GM23248 (cell line): ENCODE measurements at regions not wholly inside any gene's neighbourhood (a gene's known extent, or its start where the extent isn't known, plus 50 kb on each side); places are given as distances from the start of the nearest gene placed in this dataset.
A peak's percentile ranks its signal among the peaks of the same experiment; 100 is the strongest.

Source experiments
- DNase-seq: peaks from one replicate; pipeline ENCODE4 v3.0.0-alpha.2; 2015
- H2AFZ ChIP-seq: fragments of 200-600 bp; sonication (generic); 2 replicates; pipeline ENCODE4 v1.6.1; 2016; ENCODE audit warnings: antibody characterized with exemption
- H3F3A ChIP-seq: fragments of 200-600 bp; sonication (generic); 2 replicates; pipeline ENCODE4 v1.6.1; 2016; ENCODE audit warnings: mild to moderate bottlenecking, antibody characterized with exemption, mixed run types; ENCODE audit not compliant: insufficient read depth
- H3K27ac ChIP-seq: fragments of 200-600 bp; sonication (generic); 2 replicates; pipeline ENCODE4 v1.5.1; 2016; ENCODE audit warnings: mild to moderate bottlenecking
- H3K27me3 ChIP-seq: fragments of 200-600 bp; sonication (generic); replicated peaks from 2 replicates; pipeline ENCODE4 v1.6.1; 2016; ENCODE audit warnings: mild to moderate bottlenecking; ENCODE audit not compliant: insufficient read depth
- H3K36me3 ChIP-seq: fragments of 200-600 bp; sonication (generic); 2 replicates; pipeline ENCODE4 v1.6.1; 2016; ENCODE audit warnings: low read depth, mild to moderate bottlenecking
- H3K4me1 ChIP-seq: fragments of 200-600 bp; sonication (generic); 2 replicates; pipeline ENCODE4 v1.6.1; 2016; ENCODE audit warnings: mild to moderate bottlenecking; ENCODE audit not compliant: insufficient read depth
- H3K4me2 ChIP-seq: fragments of 200-600 bp; sonication (generic); one replicate; pipeline ENCODE4 v1.6.1; 2016; ENCODE audit warnings: mild to moderate bottlenecking; ENCODE audit not compliant: unreplicated experiment
- H3K4me3 ChIP-seq: fragments of 200-600 bp; sonication (generic); 2 replicates; pipeline ENCODE4 v1.5.1; 2016; ENCODE audit warnings: mild to moderate bottlenecking
- H3K79me2 ChIP-seq: fragments of 200-600 bp; sonication (generic); 2 replicates; pipeline ENCODE4 v1.6.1; 2016; ENCODE audit warnings: mild to moderate bottlenecking; ENCODE audit not compliant: insufficient read depth
- H3K9ac ChIP-seq: fragments of 200-600 bp; sonication (generic); 2 replicates; pipeline ENCODE4 v1.6.1; 2016; ENCODE audit warnings: mild to moderate bottlenecking
- H3K9me2 ChIP-seq: fragments of 200-600 bp; sonication (generic); 2 replicates; pipeline ENCODE4 v1.6.1; 2016; ENCODE audit warnings: mixed run types, mild to moderate bottlenecking, moderate library complexity; ENCODE audit not compliant: insufficient read depth
- H3K9me3 ChIP-seq: fragments of 200-600 bp; sonication (generic); one replicate; pipeline ENCODE4 v1.6.1; 2017; ENCODE audit warnings: low read depth
- H4K20me1 ChIP-seq: fragments of 200-600 bp; sonication (generic); 2 replicates; pipeline ENCODE4 v1.6.0; 2016; ENCODE audit not compliant: insufficient read depth
- EZH2 ChIP-seq: fragments of 200-600 bp; sonication (generic); IDR thresholded peaks from 2 replicates; pipeline ENCODE4 v1.6.1; 2018; ENCODE audit warnings: antibody characterized with exemption, mild to moderate bottlenecking; ENCODE audit not compliant: insufficient read depth, poor library complexity, severe bottlenecking
- EZH2phosphoT487 ChIP-seq: fragments of 200-600 bp; sonication (generic); IDR thresholded peaks from 2 replicates; pipeline ENCODE4 v1.6.1; 2018; ENCODE audit warnings: antibody characterized with exemption, moderate library complexity, mild to moderate bottlenecking, low read depth; ENCODE audit not compliant: insufficient read depth
- WGBS, 2 experiments: methylation state at CpG; one replicate each; pipeline ENCODE4 v1.1.6; 2015 to 2017; ENCODE audit warnings: low lambda C conversion rate in 2 of 2, low coverage in 1 of 2; ENCODE audit errors: missing lambda C conversion rate in 2 of 2; 5-methylcytosine and 5-hydroxymethylcytosine counted together
- in situ Hi-C: fragments of 300-500 bp; cut with MboI; formaldehyde crosslinking; loops from 2 replicates; pipeline ENCODE4 v1.15.0; 2020

- in situ Hi-C loops: no loop called here
Observed at GRCh38 chr3:193871220-193871485, 264.8 kb upstream of the HES1 start.

GRCh38 chr3:193872265-193872753, 263.6 kb upstream of the HES1 start:
- H3K36me3 ChIP-seq: no peaks in the 10 kb centered on the region
- no peaks in the 10 kb centered on the region for H3K9me3 ChIP-seq
- peaks cover 40% of the 10 kb centered on the region for H3K27me3 ChIP-seq
- in situ Hi-C loops: no loop called here
- H3K79me2 ChIP-seq: no peaks in the 10 kb centered on the region
- H3K9ac ChIP-seq: no peak overlapping the region
- H4K20me1 ChIP-seq: no peaks in the 10 kb centered on the region
- peaks cover 8% of the 10 kb centered on the region; the same call in 1 of the 2 replicates for H3F3A ChIP-seq
- H3K4me2 ChIP-seq: no peak overlapping the region
- H3K9me2 ChIP-seq: no peaks in the 10 kb centered on the region
- 41 to 57% methylated on average over 2 of the region's 2 CpGs for WGBS, 2 experiments
- no peak overlapping the region for H3K27ac ChIP-seq
- DNase-seq: peak; percentile 63
- no peaks in the 10 kb centered on the region; the same call in 1 of the 2 replicates for H3K4me1 ChIP-seq
- H2AFZ ChIP-seq: no peak overlapping the region
- TF ChIP-seq EZH2phosphoT487: no peak
- H3K4me3 ChIP-seq: no peak overlapping the region

More at GRCh38 chr3:193871220-193871485, 264.8 kb upstream of the HES1 start:
- Histone ChIP-seq H3K27me3 (peaks cover 36% of the 10 kb centered on the region), H3K27ac (no peak overlapping the region), H2AFZ (no peak overlapping the region), H3K9me2 (no peaks in the 10 kb centered on the region), H3K79me2 (no peaks in the 10 kb centered on the region), H3F3A (peaks cover 8% of the 10 kb centered on the region; the same call in 1 of the 2 replicates), H3K4me1 (no peaks in the 10 kb centered on the region; the same call in 1 of the 2 replicates), H4K20me1 (no peaks in the 10 kb centered on the region), H3K4me3 (no peak overlapping the region), H3K4me2 (no peak overlapping the region), H3K9ac (no peak overlapping the region), H3K9me3 (no peaks in the 10 kb centered on the region), H3K36me3 (no peaks in the 10 kb centered on the region)
- no peak for TF ChIP-seq EZH2
- no peak for TF ChIP-seq EZH2phosphoT487
- WGBS, 2 experiments: 53 to 54% methylated on average over 3 of the region's 3 CpGs
- DNase-seq: no peak

- H3K79me2 ChIP-seq: no peaks in the 10 kb centered on the region
- H3K9me3 ChIP-seq: no peaks in the 10 kb centered on the region
- no peak overlapping the region for H3K4me2 ChIP-seq
- no peaks in the 10 kb centered on the region for H3K9me2 ChIP-seq
- 39 to 44% methylated on average over 8 of the region's 8 CpGs for WGBS, 2 experiments
- no peaks in the 10 kb centered on the region; the same call in 1 of the 2 replicates for H3K4me1 ChIP-seq
- H3F3A ChIP-seq: peaks cover 8% of the 10 kb centered on the region; the same call in 1 of the 2 replicates
- H3K9ac ChIP-seq: no peak overlapping the region
- DNase-seq: no peak
- no peaks in the 10 kb centered on the region for H4K20me1 ChIP-seq
- H3K27ac ChIP-seq: no peak overlapping the region
- H3K4me3 ChIP-seq: no peak overlapping the region
- H3K36me3 ChIP-seq: no peaks in the 10 kb centered on the region
- peaks cover 37% of the 10 kb centered on the region for H3K27me3 ChIP-seq
- in situ Hi-C loops: no loop called here
- H2AFZ ChIP-seq: no peak overlapping the region
- TF ChIP-seq EZH2phosphoT487 (no peak), EZH2 (no peak)
Observed at GRCh38 chr3:193873426-193874201, 262.3 kb upstream of the HES1 start.

- Histone ChIP-seq H3K4me2 (no peak overlapping the region), H3K27me3 (peaks cover 37% of the 10 kb centered on the region), H3K9me3 (no peaks in the 10 kb centered on the region), H2AFZ (no peak overlapping the region), H3K36me3 (no peaks in the 10 kb centered on the region), H3K79me2 (no peaks in the 10 kb centered on the region), H4K20me1 (no peaks in the 10 kb centered on the region), H3K4me1 (no peaks in the 10 kb centered on the region; the same call in 1 of the 2 replicates), H3K9ac (no peak overlapping the region), H3K27ac (no peak overlapping the region), H3K4me3 (no peak overlapping the region), H3K9me2 (no peaks in the 10 kb centered on the region), H3F3A (peaks cover 8% of the 10 kb centered on the region; the same call in 1 of the 2 replicates)
- WGBS, 2 experiments: 54 to 58% methylated on average over 7 of the region's 7 CpGs
- TF ChIP-seq EZH2phosphoT487 (no peak), EZH2 (no peak)
- in situ Hi-C loops: no loop called here
- DNase-seq: no peak
Observed at GRCh38 chr3:193874512-193874911, 261.4 kb upstream of the HES1 start.
